Right forelimb (tissue), 1 donor: ENCODE measurements at regions not wholly inside any gene's neighbourhood (a gene's known extent, or its start where the extent isn't known, plus 50 kb on each side); places are given as distances from the start of the nearest gene placed in this dataset.

Experiments used
- DNase-seq: peaks from one replicate; pipeline ENCODE4 v3.0.0-alpha.2; 2018

GRCh38 chr11:92276773-92277172 is 52.2 kb downstream of the FAT3 start:
- no peak for DNase-seq

GRCh38 chr11:92277871-92278270 is 53.3 kb downstream of the FAT3 start:
- DNase-seq: no peak

GRCh38 chr11:92278791-92279433 is 54.3 kb downstream of the FAT3 start:
- DNase-seq: no peak

GRCh38 chr11:92284107-92284506 is 59.5 kb downstream of the FAT3 start:
- no peak for DNase-seq

DNA sequence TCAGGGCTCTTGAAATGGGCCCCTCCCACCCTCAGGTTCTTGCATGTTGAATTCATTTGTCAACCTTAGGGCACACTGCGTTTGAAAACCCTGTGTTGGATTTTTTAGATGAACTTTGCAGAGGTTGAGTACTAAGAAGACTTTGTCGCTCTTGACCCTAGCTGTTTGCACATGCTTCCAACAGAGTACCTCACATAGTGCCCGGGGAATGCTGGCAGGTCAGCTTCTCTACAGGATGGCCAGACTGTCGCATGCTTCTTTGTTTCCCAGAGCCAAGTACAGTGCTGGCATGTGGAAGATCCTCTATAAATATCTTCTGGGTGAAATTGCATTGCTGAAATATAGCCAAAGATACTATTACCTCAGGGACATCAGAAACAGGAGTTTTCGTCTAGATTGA is 59.9 kb downstream of the FAT3 start:
- DNase-seq: no peak

DNA sequence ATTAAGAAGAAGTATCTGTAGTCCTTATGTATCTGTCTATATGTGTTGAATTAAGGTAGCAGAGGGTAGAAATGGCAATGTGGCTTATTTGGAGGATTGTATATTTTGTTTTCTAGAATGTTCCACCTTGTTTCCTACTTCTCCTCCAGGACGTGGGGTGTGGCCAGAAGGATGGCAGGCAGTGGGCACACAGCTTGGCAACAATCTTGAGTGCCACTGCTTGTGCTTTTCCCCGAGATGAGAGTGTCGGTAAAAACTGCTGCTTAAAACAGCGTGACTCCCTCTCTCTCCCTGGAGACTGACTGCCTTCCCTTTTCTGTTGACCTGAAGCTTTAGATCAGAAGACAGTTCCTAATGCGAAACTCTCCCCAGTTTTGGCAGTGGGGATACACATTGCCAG is 61.2 kb downstream of the FAT3 start:
- DNase-seq: no peak

- DNase-seq: no peak
Measured at GRCh38 chr11:92286709-92287108, 62.1 kb downstream of the FAT3 start.

DNA sequence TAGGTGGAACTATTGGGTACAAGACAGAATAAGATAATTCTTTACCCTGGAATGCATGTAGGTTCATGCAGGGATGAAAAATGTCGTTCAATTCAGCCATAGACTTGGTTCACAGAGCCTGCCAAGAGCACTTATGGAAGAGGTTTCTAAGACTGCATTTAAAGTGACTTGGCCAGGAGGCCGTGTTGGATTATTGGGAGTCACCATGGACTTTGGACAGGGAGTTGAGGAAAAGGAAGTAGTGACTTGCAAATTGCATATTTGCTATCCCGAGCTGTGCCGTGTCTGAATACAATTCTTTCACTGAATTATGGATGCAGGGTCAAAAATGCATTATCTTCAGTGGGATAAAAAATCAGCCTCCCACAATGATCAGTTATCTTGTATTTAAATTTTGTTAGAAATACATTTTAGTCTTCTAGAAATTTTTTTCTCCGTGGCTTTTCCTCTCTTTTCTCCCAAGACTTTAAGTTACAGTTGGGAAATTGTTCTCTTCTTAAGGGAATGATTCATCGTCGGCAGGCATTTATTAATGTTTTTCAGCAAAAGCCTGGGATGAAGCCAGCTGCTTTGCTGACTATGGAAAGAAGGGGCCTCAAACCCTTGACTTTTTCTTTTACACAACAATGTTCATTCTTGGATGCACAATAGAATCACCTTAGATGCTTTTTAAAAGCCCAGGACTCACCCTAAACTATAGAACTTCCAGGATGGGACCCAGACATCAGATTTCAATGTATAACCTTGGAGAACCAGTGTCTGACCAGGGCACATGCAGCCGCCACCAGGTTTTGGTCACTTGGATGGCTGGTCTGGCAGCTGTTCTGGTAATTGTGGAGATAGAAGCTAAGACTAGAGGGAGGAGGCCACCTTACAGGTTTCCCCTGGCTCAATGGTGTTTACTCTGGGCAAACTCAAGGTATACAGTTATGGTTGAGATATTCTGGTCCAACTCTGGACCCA is 70.8 kb downstream of the FAT3 start:
- DNase-seq: no peak

- no peak for DNase-seq
Measured at GRCh38 chr11:92296138-92296515, 71.5 kb downstream of the FAT3 start.

DNA sequence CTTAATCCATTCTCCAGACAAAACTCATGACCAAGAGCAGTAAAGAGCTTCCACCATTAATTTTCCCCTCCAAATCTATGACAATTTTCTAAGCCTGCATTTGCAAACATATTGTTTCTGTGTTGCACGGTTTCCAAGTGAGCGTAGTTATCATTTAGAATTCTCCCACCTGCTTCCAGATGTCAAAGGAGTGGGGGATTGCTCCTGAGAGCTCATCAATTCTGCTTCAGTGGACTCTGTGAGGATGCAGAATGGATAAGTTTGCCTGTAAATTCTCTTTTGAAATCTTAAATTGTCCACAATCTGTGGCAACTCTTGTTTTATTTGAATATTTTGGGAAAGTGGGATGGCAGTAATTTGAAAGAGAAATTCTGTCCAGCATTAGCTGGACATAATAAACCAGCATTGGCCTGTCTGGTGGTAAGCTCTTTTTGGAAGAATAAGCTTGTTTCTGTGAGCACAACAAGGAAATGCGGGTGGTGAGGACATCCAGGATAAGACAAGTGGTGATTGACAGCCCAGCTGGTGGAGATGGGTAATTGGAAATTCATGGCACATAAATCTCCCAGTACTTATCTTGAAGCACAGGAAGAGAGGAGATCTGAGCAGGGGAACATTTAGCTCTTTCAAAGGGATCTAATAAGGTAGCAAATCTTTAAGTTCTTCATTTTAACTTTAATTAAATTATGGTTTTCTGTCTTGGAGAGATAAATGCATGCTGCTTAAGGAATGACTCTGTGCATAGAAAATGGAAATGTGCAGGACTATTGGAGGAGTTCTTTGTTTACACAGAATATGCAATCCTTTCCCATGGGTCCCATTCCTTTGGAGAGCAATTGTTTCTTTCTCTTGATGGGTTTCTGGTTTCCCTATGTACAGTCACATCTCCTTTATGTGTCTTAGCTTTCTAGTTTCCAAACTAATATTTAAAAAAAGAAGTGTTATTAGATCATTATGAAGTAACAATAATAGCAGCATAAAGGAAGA is 73.2 kb downstream of the FAT3 start:
- DNase-seq: no peak

- no peak for DNase-seq
Measured at GRCh38 chr11:92300876-92301275, 76.3 kb downstream of the FAT3 start.

- no peak for DNase-seq
Measured at GRCh38 chr11:92302770-92303169, 78.2 kb downstream of the FAT3 start.

DNA sequence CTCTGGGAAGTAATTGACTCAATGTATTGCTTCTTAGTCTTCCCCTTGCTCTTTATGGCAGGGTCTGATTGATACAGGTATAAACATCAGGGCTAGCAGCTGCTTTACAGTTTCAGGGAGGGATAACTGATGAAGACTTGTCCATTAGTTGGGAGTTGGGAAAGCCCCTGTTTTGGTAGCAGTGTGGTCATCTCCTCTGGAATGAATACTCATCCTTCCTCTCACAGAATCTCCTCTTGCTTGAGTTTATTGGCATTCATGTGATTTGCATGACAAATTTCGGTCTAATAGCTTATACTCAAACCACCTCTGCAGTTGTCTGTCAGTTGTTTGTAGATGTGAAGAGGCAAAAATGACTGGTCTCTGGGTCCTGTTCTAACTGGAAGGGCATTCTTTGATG is 79.7 kb downstream of the FAT3 start:
- DNase-seq: no peak

DNA sequence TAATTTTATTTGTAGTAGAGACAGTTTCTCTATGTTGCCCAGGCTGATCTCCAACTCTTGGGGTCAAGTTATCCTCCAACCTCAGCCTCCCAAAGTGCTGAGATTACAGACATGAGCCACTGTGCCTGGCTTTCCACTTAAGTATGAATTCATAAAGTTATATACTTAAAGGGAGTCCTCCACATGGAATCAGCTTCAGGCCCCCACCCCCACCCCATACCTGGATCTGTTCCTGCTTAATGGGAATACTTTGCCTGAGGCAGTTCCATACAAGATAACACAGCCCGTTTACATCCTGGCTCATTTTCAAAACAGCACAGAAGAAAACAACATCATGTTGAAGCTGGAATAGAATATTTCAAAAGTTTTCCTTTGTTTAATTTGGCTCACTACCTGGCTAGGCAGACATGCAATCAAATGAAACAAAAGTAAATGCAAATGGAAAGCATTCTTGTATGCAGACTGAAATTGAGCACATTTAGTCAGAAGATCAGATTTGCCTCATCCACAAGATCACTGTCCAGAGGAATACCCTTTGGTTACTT is 82.4 kb downstream of the FAT3 start:
- no peak for DNase-seq

GRCh38 chr11:92308366-92308765 is 83.7 kb downstream of the FAT3 start:
- DNase-seq: no peak

DNA sequence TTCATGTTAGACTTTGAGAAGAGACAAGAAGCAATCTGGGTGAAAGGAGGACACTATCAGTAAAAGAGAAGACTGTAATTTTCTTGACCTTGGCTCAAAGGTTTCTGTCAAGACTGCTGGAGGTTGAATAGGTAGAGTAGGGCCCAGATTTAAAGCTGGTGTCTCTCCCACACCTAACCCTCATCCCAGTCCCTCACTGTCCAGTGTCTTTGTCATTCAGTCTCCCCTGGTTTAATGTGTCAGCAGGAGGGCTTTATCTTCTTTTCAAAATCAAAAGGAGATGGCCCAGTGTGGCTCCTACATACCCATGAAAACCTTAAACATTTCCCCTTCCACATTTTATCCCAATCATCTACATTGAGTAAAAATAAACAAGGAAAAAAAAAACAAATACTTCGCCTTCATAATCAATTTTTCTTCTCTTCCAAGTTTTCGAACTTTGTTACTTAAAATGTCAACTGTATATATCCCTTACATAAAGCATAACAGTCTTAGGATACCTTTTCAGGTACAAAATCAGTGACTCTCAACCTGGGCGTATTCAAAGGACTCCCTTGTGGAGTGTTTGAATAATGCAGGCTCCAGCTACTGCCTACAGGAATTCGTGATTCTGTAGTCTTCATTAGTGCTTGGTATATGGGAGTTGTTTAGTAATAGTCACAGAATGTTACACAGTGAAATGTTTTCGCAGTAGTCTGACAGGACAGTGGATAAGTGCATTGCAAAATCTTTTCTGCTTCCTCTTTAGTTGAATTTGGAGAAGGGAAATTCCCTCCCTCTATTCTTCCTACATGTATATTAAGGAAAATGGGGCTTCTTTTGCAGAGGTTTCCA is 87.2 kb downstream of the FAT3 start:
- DNase-seq: no peak

DNA sequence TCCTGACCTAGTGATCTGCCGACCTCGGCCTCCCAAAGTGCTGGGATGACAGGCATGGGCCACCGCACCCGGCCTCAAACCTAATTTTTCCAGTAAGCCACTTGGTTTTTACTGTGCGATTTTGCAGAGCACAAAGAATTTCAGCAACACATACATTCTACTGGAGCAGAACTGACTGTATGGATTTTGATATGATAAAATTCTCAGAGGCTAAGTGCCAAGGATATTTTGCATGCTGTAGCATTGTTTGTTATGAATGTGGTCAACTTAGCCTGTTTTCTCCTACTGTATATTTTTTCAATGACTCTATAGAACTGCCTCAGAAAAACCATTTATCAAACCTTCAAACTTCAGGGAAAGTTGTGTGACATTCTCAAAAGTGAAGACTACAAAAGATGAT is 89.2 kb downstream of the FAT3 start:
- no peak for DNase-seq

DNA sequence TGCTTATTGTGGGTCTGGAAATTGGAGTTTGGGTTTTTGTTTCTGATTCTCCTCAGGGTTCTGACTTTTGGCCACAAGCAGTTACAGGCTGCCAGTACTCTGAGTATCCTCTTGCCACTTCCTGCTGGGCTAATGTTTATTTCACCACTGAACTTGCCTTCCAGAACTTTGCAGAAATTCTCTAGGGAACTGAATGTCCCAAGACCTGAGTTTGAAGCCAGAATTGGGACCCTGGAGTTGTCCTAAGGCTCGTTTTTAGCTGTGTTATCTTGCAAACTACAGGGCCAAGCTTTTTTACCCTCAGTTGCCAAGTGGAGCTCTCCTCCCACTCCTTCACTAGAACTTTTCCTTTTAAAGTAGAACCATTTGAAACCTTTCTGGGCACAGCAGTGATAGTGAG is 89.9 kb downstream of the FAT3 start:
- DNase-seq: no peak

GRCh38 chr11:92316106-92316809 is 91.6 kb downstream of the FAT3 start:
- no peak for DNase-seq

- no peak for DNase-seq
Measured at GRCh38 chr11:92317222-92317621, 92.6 kb downstream of the FAT3 start.

DNA sequence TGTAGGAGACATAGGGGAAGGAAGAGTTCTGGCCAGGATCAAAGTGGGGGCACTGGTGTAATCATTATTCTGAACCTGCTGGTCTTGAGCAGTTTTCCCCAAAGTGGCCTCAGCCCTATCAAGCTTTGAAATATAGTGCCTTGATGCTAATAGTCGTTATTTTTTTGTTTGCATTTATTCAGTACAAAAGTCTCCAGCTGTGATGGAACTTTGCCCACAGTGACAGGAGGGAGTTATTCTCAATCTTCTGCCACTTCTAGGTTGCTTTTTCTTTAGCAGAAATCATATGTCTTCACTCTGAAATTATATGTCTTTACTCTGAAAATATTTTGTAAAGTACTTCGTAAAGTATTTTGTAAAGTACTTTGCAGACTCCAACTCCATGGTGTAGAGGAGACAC is 93.1 kb downstream of the FAT3 start:
- DNase-seq: no peak
